K562 (cell line): ENCODE measurements at regions not wholly inside any gene's neighbourhood (a gene's known extent, or its start where the extent isn't known, plus 50 kb on each side); places are given as distances from the start of the nearest gene placed in this dataset.

Experiments
- CBFB ChIP-seq: sonication (generic); formaldehyde crosslinking; IDR thresholded peaks from 2 replicates; pipeline ENCODE4 v1.4.0; 2020; ENCODE audit warnings: mild to moderate bottlenecking, missing genetic modification reagents
- CTCF ChIP-seq, 3 experiments: IDR thresholded peaks in 2 of 3; conservative IDR thresholded peaks in 1 of 3; 2 replicates each; pipeline ENCODE4 v1.5.1; 2011 to 2012; ENCODE audit warnings: low read length in 3 of 3, mild to moderate bottlenecking in 3 of 3, control low read depth in 2 of 3, improper control_type of control experiment in 1 of 3, inconsistent platforms in 1 of 3, low read depth in 1 of 3, mixed read lengths in 1 of 3, moderate library complexity in 1 of 3; ENCODE audit not compliant: insufficient read depth in 2 of 3
- HDAC2 ChIP-seq: fragments of 450-650 bp; IDR thresholded peaks from 2 replicates; pipeline ENCODE4 v1.6.1; 2016; ENCODE audit warnings: mild to moderate bottlenecking
- SMC3 ChIP-seq: conservative IDR thresholded peaks from 2 replicates; pipeline ENCODE4 v1.6.1; 2011; ENCODE audit warnings: low read depth, low read length, improper control_type of control experiment; ENCODE audit not compliant: insufficient read depth
- TCF7 ChIP-seq: sonication (generic); IDR thresholded peaks from 2 replicates; pipeline ENCODE4 v1.6.1; 2016; ENCODE audit warnings: antibody characterized with exemption, borderline replicate concordance
- TEAD4 ChIP-seq, 2 experiments: sonication (generic) in 1 of 2; formaldehyde crosslinking in 1 of 2; IDR thresholded peaks; 2 replicates each; pipeline versions ENCODE4 v1.6.1 to v1.8.0; 2012 to 2022; ENCODE audit warnings: borderline replicate concordance in 1 of 2, inconsistent platforms in 1 of 2, low read length in 1 of 2, mild to moderate bottlenecking in 1 of 2, missing genetic modification reagents in 1 of 2
- TRIM25 ChIP-seq: fragments of 450-650 bp; IDR thresholded peaks from 2 replicates; pipeline ENCODE4 v1.7.0; 2016; ENCODE audit warnings: borderline replicate concordance
- ZBTB49 ChIP-seq: sonication (generic); formaldehyde crosslinking; IDR thresholded peaks from 2 replicates; pipeline ENCODE4 v1.8.0; 2022; ENCODE audit warnings: missing genetic modification reagents, mild to moderate bottlenecking, borderline replicate concordance
- ZKSCAN1 ChIP-seq: fragments of 150-350 bp; IDR thresholded peaks from 2 replicates; pipeline ENCODE4 v1.6.1; 2016; ENCODE audit warnings: low read depth, low read length
- ZNF589 ChIP-seq: fragments of 200-800 bp; sonication (Bioruptor generic); IDR thresholded peaks from 2 replicates; pipeline ENCODE4 v1.6.1; 2016; ENCODE audit warnings: low read depth, missing genetic modification characterization, missing compliant biosample characterization

- TF ChIP-seq TEAD4 (IDR thresholded peaks at IDR 0.05; ENCODE audit: low read length) (no peak), TEAD4 (CRISPR knock-in tag; IDR thresholded peaks at IDR 0.05; ENCODE audit: borderline replicate concordance) (no peak), CTCF (IDR thresholded peaks at IDR 0.05 in 2 of 3, conservative IDR thresholded peaks at IDR 0.05 in 1 of 3; ENCODE audit: insufficient read depth in 2 of 3, low read depth in 1 of 3, low read length in 3 of 3) (no peak), TCF7 (no peak), SMC3 (no peak), ZNF589 (no peak), ZKSCAN1 (no peak), ZBTB49 (CRISPR knock-in tag) (no peak), CBFB (CRISPR knock-in tag) (no peak), TRIM25 (no peak), HDAC2 (no peak)
These were observed 59.1 kb downstream of the ELAPOR2 start for GRCh38 chr7:87000344-87000743.
